NCI-H226 (cell line): ENCODE measurements at regions not wholly inside any gene's neighbourhood (a gene's known extent, or its start where the extent isn't known, plus 50 kb on each side); places are given as distances from the start of the nearest gene placed in this dataset.
A peak's percentile ranks its signal among the peaks of the same experiment; 100 is the strongest.

Experiments
- DNase-seq: peaks from one replicate; pipeline ENCODE4 v3.0.0-alpha.2; 2015

GRCh38 chr16:65525707-65526106 is 403.8 kb upstream of the CDH11 start:
- DNase-seq: no peak

GRCh38 chr16:65524997-65525396 is 403.1 kb upstream of the CDH11 start:
- no peak for DNase-seq

- DNase-seq: no peak
Observed at GRCh38 chr16:65524231-65524630, 402.4 kb upstream of the CDH11 start.

- DNase-seq: no peak
Observed at GRCh38 chr16:65523283-65523944, 401.6 kb upstream of the CDH11 start.

GRCh38 chr16:65522412-65522811 is 400.5 kb upstream of the CDH11 start:
- no peak for DNase-seq

- DNase-seq: no peak
Observed at GRCh38 chr16:65521633-65522328, 399.9 kb upstream of the CDH11 start.

- DNase-seq: no peak
Observed at GRCh38 chr16:65519402-65519801, 397.5 kb upstream of the CDH11 start.

GRCh38 chr16:65515193-65515592 is 393.3 kb upstream of the CDH11 start:
- peak; percentile 20 for DNase-seq

- DNase-seq: peak; percentile 92
Observed at GRCh38 chr16:65510850-65511249, 389.0 kb upstream of the CDH11 start.

- DNase-seq: no peak
Observed at GRCh38 chr16:65510241-65510640, 388.4 kb upstream of the CDH11 start.

- peak; percentile 83 for DNase-seq
Observed at GRCh38 chr16:65509172-65509571, 387.3 kb upstream of the CDH11 start.

GRCh38 chr16:65500919-65501318 is 379.1 kb upstream of the CDH11 start:
- DNase-seq: no peak

GRCh38 chr16:65500007-65500406 is 378.1 kb upstream of the CDH11 start:
- DNase-seq: peak; percentile 88

GRCh38 chr16:65499566-65499965 is 377.7 kb upstream of the CDH11 start:
- no peak for DNase-seq

- DNase-seq: no peak
Observed at GRCh38 chr16:65497571-65497970, 375.7 kb upstream of the CDH11 start.

- no peak for DNase-seq
Observed at GRCh38 chr16:65495106-65495505, 373.2 kb upstream of the CDH11 start.

- no peak for DNase-seq
Observed at GRCh38 chr16:65494609-65495008, 372.7 kb upstream of the CDH11 start.

GRCh38 chr16:65494080-65494479 is 372.2 kb upstream of the CDH11 start:
- DNase-seq: no peak

GRCh38 chr16:65490286-65490685 is 368.4 kb upstream of the CDH11 start:
- DNase-seq: no peak

GRCh38 chr16:65489531-65490023 is 367.7 kb upstream of the CDH11 start:
- no peak for DNase-seq

- no peak for DNase-seq
Observed at GRCh38 chr16:65487231-65487630, 365.4 kb upstream of the CDH11 start.

- peak; percentile 6 for DNase-seq
Observed at GRCh38 chr16:65481956-65482355, 360.1 kb upstream of the CDH11 start.

GRCh38 chr16:65480281-65481091 is 358.6 kb upstream of the CDH11 start:
- DNase-seq: no peak
